Liver (tissue), 3 donors: ENCODE measurements at regions not wholly inside any gene's neighbourhood (a gene's known extent, or its start where the extent isn't known, plus 50 kb on each side); places are given as distances from the start of the nearest gene placed in this dataset.

Source experiments
- CTCF ChIP-seq: fragments of 150-350 bp; IDR thresholded peaks from 2 replicates; pipeline ENCODE4 v1.5.1; 2017; ENCODE audit warnings: improper control_type of control experiment, low read depth, low read length; ENCODE audit not compliant: missing input control
- HNF4G ChIP-seq: IDR thresholded peaks from 2 replicates; pipeline ENCODE4 v1.6.1; 2016; ENCODE audit warnings: antibody characterized with exemption
- JUND ChIP-seq, 2 donors: IDR thresholded peaks; 2 replicates each; pipeline ENCODE4 v1.6.1; 2016; ENCODE audit warnings: antibody characterized with exemption in 2 of 2
- YY1 ChIP-seq: IDR thresholded peaks from 2 replicates; pipeline ENCODE4 v1.6.1; 2016; ENCODE audit warnings: antibody characterized with exemption, mild to moderate bottlenecking
- donor health status: healthy.
- donor health status: healthy.

DNA sequence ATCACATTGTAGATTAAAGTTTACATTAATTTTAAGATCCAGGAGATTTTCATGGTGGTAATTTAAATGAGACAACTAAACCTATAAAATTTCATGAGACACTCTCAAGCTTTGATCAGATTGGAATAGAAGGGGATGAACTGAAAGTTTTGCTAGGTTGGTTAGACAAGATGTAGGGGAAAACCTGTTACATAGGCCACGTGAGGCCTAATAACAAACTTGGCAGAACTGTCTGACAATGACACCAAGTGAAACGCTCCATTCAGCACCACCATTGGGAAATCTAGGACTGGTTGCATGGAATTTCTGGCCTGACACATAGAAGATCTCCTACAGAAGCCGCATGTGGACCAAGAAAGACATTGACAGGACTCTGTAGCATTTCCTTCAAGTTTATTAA lies 87.8 kb upstream of the SLC39A10 start:
- TF ChIP-seq CTCF = no peak
- TF ChIP-seq HNF4G = no peak
- TF ChIP-seq JUND (IDR thresholded peaks at IDR 0.05) = no peak
- no peak for TF ChIP-seq YY1
